ENCODE measurements at regions not wholly inside any gene's neighbourhood (a gene's known extent, or its start where the extent isn't known, plus 50 kb on each side); places are given as distances from the start of the nearest gene placed in this dataset.

DNA sequence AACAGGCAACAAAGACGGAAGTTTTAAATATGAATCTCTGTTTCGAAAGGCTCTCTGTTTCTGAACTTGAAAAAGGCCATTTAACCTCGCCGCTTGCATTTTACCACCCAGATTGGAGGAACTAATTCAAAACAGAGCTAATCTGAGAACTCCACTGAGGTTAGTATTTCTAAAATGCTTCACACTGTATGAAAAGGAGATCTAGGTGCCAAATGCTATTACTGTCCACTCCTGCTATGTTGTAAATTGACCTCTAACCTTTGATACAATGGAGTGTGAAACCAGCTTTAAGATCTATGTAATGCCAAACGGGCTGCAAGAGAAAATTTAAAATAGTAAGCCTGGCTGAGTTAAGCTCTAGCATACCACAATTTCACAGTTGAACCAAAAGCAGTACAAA, 364.5 kb downstream of the IRS1 start:
- Histone ChIP-seq H3K27ac (ENCODE audit: low read length) (no peak overlapping the region), H3K36me3 (ENCODE audit: control insufficient read depth, insufficient read depth, low read length) (no peaks in the 10 kb centered on the region), H3K27me3 (ENCODE audit: control insufficient read depth, insufficient read depth, low read length) (no peaks in the 10 kb centered on the region), H3K4me3 (ENCODE audit: low read depth in 2 of 2, low read length in 2 of 2) (no peak overlapping the region), H3K9me3 (ENCODE audit: control insufficient read depth, insufficient read depth, low read depth, low read length) (no peaks in the 10 kb centered on the region), H3K4me1 (ENCODE audit: control insufficient read depth, insufficient read depth, low read length) (no peaks in the 10 kb centered on the region)
- intact Hi-C loops (cut with micrococcal nuclease; ENCODE audit: unreplicated experiment): no loop called here
- ChIA-PET CTCF (no interaction called here), POLR2A (no interaction called here)
- DNase-seq (ENCODE audit: low read depth, low spot score) (no peak), ATAC-seq (no peak)
- BruUV-seq (replicated peaks): no TSS peak
- TF ChIP-seq, protein P1, sequence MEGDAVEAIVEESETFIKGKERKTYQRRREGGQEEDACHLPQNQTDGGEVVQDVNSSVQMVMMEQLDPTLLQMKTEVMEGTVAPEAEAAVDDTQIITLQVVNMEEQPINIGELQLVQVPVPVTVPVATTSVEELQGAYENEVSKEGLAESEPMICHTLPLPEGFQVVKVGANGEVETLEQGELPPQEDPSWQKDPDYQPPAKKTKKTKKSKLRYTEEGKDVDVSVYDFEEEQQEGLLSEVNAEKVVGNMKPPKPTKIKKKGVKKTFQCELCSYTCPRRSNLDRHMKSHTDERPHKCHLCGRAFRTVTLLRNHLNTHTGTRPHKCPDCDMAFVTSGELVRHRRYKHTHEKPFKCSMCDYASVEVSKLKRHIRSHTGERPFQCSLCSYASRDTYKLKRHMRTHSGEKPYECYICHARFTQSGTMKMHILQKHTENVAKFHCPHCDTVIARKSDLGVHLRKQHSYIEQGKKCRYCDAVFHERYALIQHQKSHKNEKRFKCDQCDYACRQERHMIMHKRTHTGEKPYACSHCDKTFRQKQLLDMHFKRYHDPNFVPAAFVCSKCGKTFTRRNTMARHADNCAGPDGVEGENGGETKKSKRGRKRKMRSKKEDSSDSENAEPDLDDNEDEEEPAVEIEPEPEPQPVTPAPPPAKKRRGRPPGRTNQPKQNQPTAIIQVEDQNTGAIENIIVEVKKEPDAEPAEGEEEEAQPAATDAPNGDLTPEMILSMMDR (IDR thresholded peaks at IDR 0.05): no peak
- TF ChIP-seq SIN3A (IDR thresholded peaks at IDR 0.05; ENCODE audit: borderline replicate concordance, insufficient read depth, low read depth, low read length) (no peak), POLR2AphosphoS5 (IDR thresholded peaks at IDR 0.05; ENCODE audit: low read depth, low read length) (no peak), TCF7L2 (IDR thresholded peaks at IDR 0.05; ENCODE audit: low read depth, low read length) (no peak)
- TF ChIP-seq, protein P2, sequence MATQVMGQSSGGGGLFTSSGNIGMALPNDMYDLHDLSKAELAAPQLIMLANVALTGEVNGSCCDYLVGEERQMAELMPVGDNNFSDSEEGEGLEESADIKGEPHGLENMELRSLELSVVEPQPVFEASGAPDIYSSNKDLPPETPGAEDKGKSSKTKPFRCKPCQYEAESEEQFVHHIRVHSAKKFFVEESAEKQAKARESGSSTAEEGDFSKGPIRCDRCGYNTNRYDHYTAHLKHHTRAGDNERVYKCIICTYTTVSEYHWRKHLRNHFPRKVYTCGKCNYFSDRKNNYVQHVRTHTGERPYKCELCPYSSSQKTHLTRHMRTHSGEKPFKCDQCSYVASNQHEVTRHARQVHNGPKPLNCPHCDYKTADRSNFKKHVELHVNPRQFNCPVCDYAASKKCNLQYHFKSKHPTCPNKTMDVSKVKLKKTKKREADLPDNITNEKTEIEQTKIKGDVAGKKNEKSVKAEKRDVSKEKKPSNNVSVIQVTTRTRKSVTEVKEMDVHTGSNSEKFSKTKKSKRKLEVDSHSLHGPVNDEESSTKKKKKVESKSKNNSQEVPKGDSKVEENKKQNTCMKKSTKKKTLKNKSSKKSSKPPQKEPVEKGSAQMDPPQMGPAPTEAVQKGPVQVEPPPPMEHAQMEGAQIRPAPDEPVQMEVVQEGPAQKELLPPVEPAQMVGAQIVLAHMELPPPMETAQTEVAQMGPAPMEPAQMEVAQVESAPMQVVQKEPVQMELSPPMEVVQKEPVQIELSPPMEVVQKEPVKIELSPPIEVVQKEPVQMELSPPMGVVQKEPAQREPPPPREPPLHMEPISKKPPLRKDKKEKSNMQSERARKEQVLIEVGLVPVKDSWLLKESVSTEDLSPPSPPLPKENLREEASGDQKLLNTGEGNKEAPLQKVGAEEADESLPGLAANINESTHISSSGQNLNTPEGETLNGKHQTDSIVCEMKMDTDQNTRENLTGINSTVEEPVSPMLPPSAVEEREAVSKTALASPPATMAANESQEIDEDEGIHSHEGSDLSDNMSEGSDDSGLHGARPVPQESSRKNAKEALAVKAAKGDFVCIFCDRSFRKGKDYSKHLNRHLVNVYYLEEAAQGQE (IDR thresholded peaks at IDR 0.05; ENCODE audit: insufficient read depth in 1 of 2, low read depth in 2 of 2, low read length in 1 of 2): no peak
- in situ Hi-C loops (cut with HindIII; ENCODE audit: low pct_unique_long_range_greater_than_20kb, low sequenced_read_pairs): no loop called here

DNA sequence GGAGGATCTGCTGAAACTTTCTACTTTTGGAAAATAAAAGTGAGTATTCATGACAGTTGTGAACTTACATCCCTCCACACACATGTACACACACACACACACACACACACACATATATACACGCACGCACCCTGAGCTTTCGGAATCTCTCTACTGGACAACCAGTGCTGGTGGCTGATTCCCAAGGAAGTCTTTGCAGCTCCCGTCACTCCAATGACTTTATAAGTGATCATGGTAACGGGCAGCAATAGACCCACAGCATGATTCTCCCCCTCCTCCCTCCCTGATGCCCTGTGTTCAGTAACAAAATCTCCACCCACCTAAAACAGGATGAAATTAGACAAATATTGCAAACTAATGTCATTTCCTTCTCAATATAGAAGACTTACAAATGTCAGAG, 364.9 kb downstream of the IRS1 start:
- Histone ChIP-seq H3K27me3 (ENCODE audit: control insufficient read depth, insufficient read depth, low read length) (no peaks in the 10 kb centered on the region), H3K4me1 (ENCODE audit: control insufficient read depth, insufficient read depth, low read length) (no peaks in the 10 kb centered on the region), H3K9me3 (ENCODE audit: control insufficient read depth, insufficient read depth, low read depth, low read length) (no peaks in the 10 kb centered on the region), H3K36me3 (ENCODE audit: control insufficient read depth, insufficient read depth, low read length) (no peaks in the 10 kb centered on the region), H3K27ac (ENCODE audit: low read length) (no peak overlapping the region), H3K4me3 (ENCODE audit: low read depth in 2 of 2, low read length in 2 of 2) (no peak overlapping the region)
- DNase-seq (ENCODE audit: low read depth, low spot score): no peak
- in situ Hi-C loops (cut with HindIII; ENCODE audit: low pct_unique_long_range_greater_than_20kb, low sequenced_read_pairs) (no loop called here), intact Hi-C loops (cut with micrococcal nuclease; ENCODE audit: unreplicated experiment) (no loop called here)
- POLR2A ChIA-PET: no interaction called here
- CTCF ChIA-PET: interaction anchor here (0.6 kb wide), 1 partner anchor 1394 kb away, joined by 3 read pairs; no protein-coding TSS in a partner anchor
- TF ChIP-seq SIN3A (IDR thresholded peaks at IDR 0.05; ENCODE audit: borderline replicate concordance, insufficient read depth, low read depth, low read length) (no peak), POLR2AphosphoS5 (IDR thresholded peaks at IDR 0.05; ENCODE audit: low read depth, low read length) (no peak), TCF7L2 (IDR thresholded peaks at IDR 0.05; ENCODE audit: low read depth, low read length) (no peak)
- ATAC-seq: no peak
- no TSS peak for BruUV-seq (replicated peaks)

DNA sequence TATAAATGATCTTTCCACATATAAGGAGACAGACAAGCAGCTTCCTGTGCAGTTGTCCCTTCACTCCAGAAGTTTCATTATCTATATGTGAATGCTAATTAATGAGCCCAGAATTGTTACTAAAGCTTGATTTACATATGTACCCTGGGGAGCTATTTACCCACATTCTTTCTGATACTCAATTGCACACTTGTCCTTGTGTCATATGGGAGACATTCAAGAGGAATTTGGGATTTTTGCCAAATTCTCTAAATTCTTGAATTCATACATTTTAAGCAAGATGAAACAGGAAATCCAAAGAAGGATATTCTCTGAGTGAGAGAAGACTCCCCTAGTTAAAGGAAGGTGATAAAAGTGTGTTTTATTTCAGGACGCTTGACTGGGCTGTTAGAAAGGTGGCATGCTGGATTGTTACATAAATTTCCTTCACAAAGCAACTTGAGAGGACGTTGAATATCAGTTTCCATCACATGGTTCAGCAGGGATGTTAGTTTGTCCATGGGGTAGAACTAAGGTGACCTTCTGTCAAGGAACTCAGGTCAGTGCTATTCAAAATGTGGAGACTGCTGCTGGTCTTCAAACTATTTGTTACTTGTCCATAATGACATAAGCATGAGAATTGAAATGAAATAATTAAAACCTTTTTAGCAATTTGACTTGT, 368.2 kb downstream of the IRS1 start:
- TF ChIP-seq, protein P2 (IDR thresholded peaks at IDR 0.05; ENCODE audit: insufficient read depth in 1 of 2, low read depth in 2 of 2, low read length in 1 of 2): no peak
- no peak for TF ChIP-seq POLR2AphosphoS5 (IDR thresholded peaks at IDR 0.05; ENCODE audit: low read depth, low read length)
- TF ChIP-seq TCF7L2 (IDR thresholded peaks at IDR 0.05; ENCODE audit: low read depth, low read length): no peak
- no peak for TF ChIP-seq SIN3A (IDR thresholded peaks at IDR 0.05; ENCODE audit: borderline replicate concordance, insufficient read depth, low read depth, low read length)
- TF ChIP-seq, protein P1 (IDR thresholded peaks at IDR 0.05): no peak
- in situ Hi-C loops (cut with HindIII; ENCODE audit: low pct_unique_long_range_greater_than_20kb, low sequenced_read_pairs): no loop called here
- no peak overlapping the region for H3K27ac ChIP-seq (ENCODE audit: low read length)
- no TSS peak for BruUV-seq (replicated peaks)
- ATAC-seq (no peak), DNase-seq (ENCODE audit: low read depth, low spot score) (no peak)
- intact Hi-C loops (cut with micrococcal nuclease; ENCODE audit: unreplicated experiment): no loop called here
- H3K4me3 ChIP-seq (ENCODE audit: low read depth in 2 of 2, low read length in 2 of 2): no peak overlapping the region
- H3K9me3 ChIP-seq (ENCODE audit: control insufficient read depth, insufficient read depth, low read depth, low read length): no peaks in the 10 kb centered on the region
- H3K4me1 ChIP-seq (ENCODE audit: control insufficient read depth, insufficient read depth, low read length): no peaks in the 10 kb centered on the region
- H3K36me3 ChIP-seq (ENCODE audit: control insufficient read depth, insufficient read depth, low read length): no peaks in the 10 kb centered on the region
- H3K27me3 ChIP-seq (ENCODE audit: control insufficient read depth, insufficient read depth, low read length): no peaks in the 10 kb centered on the region
- ChIA-PET CTCF (no interaction called here), POLR2A (no interaction called here)

Measured in Panc1 (cell line).